ENCODE measurements at regions not wholly inside any gene's neighbourhood (a gene's known extent, or its start where the extent isn't known, plus 50 kb on each side); places are given as distances from the start of the nearest gene placed in this dataset.

DNA sequence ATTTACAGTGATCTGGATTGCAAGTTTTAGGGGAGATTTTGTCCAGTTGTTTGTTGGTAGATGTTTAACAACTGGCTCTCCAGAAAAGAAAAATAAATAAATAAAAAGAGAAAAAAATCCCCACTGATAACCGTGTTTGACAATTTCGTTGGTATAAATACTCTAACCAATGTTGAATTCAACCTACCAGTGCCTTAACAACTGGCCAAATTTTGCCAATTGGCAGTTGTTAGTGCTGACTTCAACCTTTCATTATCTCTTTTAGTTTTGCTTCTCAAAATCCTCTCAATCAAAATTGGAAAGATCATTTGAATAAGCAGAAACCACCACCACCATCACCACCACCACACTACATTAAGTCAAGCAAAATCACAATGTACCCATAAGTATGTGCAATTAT is 490.3 kb downstream of the PIK3C3 start:
- no peak for TF ChIP-seq CTCF (IDR thresholded peaks at IDR 0.05)
- TF ChIP-seq EP300 (IDR thresholded peaks at IDR 0.05) = no peak
- TF ChIP-seq POLR2A (IDR thresholded peaks at IDR 0.05) = no peak
